HUDEP-2 (cell line): ENCODE measurements at regions not wholly inside any gene's neighbourhood (a gene's known extent, or its start where the extent isn't known, plus 50 kb on each side); places are given as distances from the start of the nearest gene placed in this dataset.
A peak's percentile ranks its signal among the peaks of the same experiment; 100 is the strongest.
"Not testable (repeated sequence)": the region's sequence is repeated elsewhere in the genome, so short reads cannot be mapped to it uniquely, and the experiment has no call there.

Experiments
- DNase-seq, 76 experiments: peaks; one replicate each; lab custom pipeline; 2025; ENCODE audit not compliant: unreplicated experiment in 76 of 76; lab: John Stamatoyannopoulos, UW

DNA sequence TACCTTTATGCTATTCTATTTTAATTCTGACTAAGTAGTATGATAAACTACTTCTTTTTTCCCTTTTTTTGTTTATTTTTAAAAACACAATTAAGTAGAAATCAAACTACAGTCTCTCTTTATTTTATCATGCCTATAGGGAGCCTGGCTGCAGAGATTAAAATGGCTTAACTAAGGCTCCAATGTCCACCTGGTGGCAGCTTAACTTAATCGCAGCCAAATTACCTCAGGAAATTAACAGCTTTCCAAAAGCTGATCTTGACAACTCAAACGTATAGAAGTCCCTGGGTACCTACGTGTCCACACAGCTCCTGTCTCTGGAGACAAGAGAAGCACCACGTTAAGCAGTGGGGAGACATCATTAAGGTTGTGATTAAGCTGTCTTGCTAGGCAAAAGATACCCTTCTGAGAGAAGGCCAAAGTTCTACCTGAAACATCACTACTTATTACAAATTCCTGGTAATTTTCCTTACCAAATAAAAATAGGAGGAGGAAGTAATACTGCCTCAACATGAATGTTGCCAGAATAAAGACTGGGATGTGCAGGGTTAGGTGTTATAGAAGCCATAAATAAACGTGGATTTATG, 63.2 kb upstream of the SNX19 start:
- DNase-seq: peak in 1 of 76 experiments; percentile 0

- no peak for DNase-seq
Observed at GRCh38 chr11:130980071-130980862, 64.0 kb upstream of the SNX19 start.

GRCh38 chr11:130984241-130984640, 68.0 kb upstream of the SNX19 start:
- DNase-seq: not testable (repeated sequence)

- no peak for DNase-seq
Observed at GRCh38 chr11:130992788-130993187, 76.5 kb upstream of the SNX19 start.

- no peak for DNase-seq
Observed at GRCh38 chr11:130994043-130994442, 77.8 kb upstream of the SNX19 start.

DNA sequence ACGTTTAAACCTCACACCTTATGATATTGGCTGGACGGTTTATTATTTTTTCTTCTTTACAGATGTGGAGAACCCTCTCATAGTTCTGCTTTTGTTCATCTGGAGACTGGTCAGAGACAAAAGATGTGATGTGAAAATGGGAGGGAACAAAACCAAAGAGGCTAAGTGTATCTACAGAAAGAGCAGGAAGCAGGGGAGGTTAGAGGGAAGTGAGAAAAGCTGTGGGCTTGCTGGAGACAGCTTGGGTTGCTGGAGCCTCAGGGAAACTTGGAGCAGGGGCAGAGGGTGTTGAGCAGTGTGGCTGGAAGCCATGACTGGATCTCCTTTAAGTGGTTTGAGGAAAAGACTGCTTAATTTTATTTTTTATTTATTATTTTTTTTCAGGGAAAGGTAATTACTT, 79.0 kb upstream of the SNX19 start:
- DNase-seq: no peak

DNA sequence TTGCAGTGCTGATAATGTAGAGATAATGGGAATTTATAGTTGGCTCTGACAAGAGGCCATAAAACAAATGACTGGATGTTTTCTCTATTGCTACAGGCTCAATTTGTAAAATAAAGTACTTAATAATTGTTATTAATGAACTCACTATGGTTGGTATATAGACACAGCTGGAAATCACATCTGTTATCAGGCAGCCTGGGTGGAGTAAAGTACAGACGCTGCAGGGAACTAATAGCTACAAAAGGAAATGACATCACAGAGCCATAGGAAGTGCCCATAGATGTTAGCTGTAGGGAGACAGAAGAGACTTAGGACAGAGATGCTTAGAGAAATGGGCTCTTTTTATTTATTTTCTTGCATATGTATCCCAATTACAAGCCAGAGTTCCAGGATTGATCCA, 81.0 kb upstream of the SNX19 start:
- DNase-seq: no peak

DNA sequence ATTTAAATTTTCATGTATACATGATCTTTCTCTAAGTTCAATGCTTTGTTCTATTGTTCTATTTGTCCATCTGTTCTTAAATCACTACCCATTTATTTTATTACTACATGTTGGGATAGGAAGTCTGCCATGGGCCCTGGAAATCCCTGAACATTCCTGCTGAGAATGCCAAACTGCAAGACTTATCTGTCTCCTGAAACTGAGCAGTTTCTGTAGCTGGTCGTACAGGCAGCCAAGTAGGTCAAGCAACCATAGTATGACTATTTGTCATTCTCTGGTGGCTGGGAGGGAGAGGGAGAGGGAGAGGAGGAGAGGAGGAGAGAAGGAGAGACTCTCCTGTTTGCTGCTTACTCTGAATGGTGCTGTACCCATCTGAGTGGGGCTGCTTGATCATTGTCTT, 82.8 kb upstream of the SNX19 start:
- no peak for DNase-seq

- no peak for DNase-seq
Observed at GRCh38 chr11:130999992-131000770, 83.9 kb upstream of the SNX19 start.

- no peak for DNase-seq
Observed at GRCh38 chr11:131002145-131002544, 85.9 kb upstream of the SNX19 start.

- no peak for DNase-seq
Observed at GRCh38 chr11:131005829-131006228, 89.5 kb upstream of the SNX19 start.

GRCh38 chr11:131025020-131025419, 108.7 kb upstream of the SNX19 start:
- DNase-seq: peak in 1 of 76 experiments; percentile 0

DNA sequence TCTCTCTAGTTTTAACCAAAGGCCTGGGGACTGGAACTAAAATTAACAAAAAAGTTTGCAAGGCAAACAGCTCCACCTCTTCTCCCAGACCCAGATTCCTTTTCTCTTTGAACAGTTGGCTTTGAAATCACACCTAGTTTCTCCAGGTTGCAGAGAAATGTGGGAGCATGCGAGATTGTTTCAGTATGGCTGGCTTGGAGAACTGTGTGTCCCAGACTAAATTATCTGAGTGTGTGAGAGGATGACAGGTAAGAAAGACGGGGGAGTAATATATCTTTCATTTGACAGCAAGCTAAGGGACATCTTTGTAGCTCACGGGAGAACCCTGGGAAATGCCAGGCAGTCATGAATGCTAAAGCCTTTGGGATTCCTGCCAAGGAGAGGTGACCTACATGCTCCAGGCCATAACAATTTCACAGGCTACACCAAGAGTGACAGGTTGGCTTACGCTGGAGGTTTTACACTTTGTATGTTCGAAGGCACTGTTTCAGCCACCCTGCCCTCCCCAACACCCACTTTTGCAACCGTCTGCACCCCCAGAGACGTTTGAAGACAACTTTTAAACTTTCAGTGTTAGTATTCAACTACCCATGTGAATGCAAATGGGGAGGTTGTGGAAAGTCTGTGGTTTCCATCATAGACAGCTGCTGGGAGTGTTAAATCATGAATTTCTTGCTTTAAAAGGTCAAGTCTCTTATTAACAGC, 109.3 kb upstream of the SNX19 start:
- DNase-seq: no peak

DNA sequence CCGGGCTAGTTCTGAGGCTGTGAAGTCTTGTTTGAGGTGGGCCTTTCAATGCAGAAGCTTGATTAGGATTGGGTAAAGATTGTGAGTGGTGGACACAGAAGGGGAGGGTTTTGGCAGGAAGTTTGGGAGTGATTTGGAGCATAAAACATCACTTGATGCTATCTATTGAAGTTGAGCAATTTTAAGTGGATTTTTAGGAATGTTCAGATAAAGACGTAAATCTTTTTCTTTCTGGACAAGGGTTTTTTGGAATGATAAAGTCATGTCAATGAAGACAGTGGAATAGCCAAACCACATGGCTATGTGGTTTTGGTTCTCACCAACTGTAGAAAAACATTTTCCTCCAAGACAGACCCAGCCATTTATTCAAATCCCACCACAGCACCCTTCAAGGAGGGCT, 111.2 kb upstream of the SNX19 start:
- no peak for DNase-seq

GRCh38 chr11:131033151-131033651, 116.9 kb upstream of the SNX19 start:
- DNase-seq: no peak

DNA sequence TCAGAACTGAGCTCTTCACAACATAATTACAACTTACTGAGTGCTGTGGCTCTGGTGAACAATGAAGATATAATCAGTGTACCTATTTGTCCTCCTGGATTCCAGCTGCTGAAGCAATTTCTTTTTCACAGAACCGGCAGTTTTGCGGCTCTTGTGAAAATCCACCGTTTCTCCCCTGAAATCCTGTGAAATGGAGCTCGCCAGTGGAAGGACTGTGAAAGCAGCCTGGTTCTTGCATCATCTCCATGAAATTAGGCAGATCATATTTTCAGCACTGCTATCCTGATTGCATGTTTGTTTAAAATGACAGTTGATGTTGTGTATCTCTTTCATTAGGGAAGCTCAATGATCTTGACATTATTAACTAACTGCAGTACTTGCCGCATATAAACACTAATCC, 120.2 kb upstream of the SNX19 start:
- DNase-seq: no peak

DNA sequence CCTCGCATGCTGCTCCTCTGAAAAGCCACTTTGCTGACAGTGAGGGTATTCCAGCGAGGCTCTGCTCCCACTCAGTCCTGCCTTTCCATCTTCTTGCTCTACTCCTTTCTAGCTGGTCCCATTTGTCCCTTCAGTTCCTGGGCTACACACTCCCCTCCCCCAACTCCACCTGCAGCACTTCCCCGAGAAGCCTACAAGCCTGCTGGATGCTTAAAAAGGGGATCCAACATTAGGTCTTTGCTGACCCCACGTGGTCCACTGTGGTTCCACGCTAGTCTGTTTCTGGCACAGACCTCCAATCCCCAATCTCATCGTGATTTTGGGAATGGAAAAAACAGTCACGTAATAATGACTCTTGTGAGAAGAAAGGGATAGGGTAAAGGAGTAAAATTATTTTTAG, 121.6 kb upstream of the SNX19 start:
- DNase-seq: no peak

DNA sequence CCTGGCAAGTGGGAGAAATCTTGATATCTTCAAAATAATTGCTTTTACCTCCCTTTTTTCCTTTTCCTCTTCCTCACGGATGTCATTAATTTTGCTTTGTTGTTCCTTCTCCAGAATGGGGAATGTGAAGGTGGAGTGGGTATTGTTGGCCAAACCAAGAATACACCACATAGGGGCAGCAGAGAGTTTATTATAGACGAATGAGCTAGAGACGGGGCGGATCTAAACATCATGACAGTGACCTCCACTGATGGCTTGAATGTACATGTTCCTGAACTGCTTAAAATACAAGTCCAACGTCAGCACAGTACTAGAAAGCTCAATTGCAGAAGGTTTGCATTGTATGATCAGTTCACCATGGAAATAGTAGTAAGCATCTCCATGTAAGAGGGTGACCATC, 122.3 kb upstream of the SNX19 start:
- DNase-seq: peak in 5 of 76 experiments; percentile 2 to 44 (median 4)

- DNase-seq: no peak
Observed at GRCh38 chr11:131041331-131042040, 125.2 kb upstream of the SNX19 start.

DNA sequence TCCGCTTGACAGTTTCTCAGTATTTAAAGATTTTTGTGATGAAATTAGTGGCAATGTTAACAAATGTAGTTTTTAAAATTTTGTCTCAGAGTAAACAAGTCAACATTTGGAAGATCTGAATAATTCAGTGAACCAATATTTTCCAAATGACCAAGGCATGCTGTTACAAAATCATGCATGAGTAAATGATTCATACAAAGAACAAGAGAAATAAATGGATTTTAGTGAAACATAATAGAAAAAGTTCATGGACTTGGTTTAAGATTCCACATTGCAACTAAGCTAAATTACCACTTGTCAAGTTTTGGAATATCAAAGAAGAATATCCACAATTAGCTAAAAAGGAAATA, 125.7 kb upstream of the SNX19 start:
- DNase-seq: no peak
